NCI-H2227 (cell line): ENCODE measurements at regions not wholly inside any gene's neighbourhood (a gene's known extent, or its start where the extent isn't known, plus 50 kb on each side); places are given as distances from the start of the nearest gene placed in this dataset.
"Not testable (repeated sequence)": the region's sequence is repeated elsewhere in the genome, so short reads cannot be mapped to it uniquely, and the experiment has no call there.

Experiments
- DNase-seq: peaks from one replicate; lab custom pipeline; 2025; ENCODE audit not compliant: unreplicated experiment; lab: John Stamatoyannopoulos, UW

- no peak for DNase-seq
These were observed 250.5 kb upstream of the IGFBP7 start for GRCh38 chr4:57360681-57361080.

DNA sequence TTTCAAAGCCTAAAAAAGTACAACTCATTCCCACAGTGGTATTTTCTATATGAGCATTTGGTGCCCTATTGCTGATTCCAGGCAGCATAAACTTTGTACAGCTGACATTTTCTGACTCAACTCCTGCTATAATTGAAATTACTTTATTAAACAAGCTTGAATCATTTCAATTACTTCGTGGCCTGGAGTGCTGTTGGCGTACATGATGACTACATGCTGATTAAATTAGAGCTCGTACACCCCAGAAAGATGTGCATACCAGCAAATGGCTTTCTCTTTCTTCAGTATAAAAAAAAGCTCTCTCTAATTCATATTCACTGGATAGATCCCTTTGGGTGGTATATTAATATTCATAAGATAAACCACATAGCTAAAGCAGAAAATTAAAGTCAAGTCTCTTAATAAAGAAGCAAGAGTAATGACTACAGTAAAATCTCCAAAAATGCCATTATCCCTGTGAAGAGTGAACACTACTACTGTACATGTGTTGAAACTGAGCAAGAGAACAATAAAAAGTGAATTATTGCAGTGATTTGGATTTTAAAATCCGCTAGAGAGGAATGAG is 245.0 kb upstream of the IGFBP7 start:
- DNase-seq = no peak

DNA sequence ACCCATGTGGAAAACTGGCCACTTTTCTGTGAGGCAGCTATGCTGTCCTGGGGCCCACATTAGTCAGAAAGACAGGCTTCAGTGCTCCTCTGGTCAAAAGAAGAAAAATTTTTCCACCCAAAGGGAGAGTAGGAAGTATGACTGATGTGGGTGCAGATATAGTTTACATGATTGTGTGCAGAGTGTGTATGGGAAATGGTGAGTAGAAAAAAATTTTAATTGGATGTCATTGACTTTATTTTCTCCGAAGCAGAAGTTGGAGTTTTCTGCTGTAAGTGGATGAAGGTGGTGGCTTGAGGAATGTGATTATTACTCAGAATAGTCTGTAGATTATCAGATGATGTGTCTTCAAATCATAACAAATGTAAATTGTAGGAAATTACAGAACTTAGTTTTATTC is 241.5 kb upstream of the IGFBP7 start:
- no peak for DNase-seq

GRCh38 chr4:57344296-57344695 is 234.1 kb upstream of the IGFBP7 start:
- no peak for DNase-seq

GRCh38 chr4:57342411-57342810 is 232.2 kb upstream of the IGFBP7 start:
- no peak for DNase-seq

- not testable (repeated sequence) for DNase-seq
These were observed 228.7 kb upstream of the IGFBP7 start for GRCh38 chr4:57338861-57339260.

DNA sequence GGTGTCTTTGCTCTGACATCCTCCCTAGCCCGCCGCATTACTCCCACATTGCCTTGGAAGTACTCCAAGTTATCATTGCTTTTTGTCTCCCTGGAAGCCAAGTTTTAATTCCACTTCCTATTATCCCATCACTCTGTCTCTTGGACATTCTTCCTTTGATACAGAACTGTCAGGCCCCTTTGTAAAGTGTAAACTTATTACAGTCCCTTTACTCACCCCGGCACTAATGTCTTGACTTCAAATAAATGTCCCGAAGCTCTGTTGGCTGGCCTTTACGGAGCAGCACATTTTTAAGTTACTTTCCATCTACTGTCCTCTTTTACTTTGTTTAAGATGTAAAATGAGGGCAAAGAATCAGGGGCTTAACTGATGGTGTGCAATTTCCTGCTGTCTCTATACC is 223.5 kb upstream of the IGFBP7 start:
- DNase-seq = no peak

- DNase-seq = no peak
These were observed 221.8 kb upstream of the IGFBP7 start for GRCh38 chr4:57331959-57332358.

GRCh38 chr4:57329279-57329678 is 219.1 kb upstream of the IGFBP7 start:
- no peak for DNase-seq

DNA sequence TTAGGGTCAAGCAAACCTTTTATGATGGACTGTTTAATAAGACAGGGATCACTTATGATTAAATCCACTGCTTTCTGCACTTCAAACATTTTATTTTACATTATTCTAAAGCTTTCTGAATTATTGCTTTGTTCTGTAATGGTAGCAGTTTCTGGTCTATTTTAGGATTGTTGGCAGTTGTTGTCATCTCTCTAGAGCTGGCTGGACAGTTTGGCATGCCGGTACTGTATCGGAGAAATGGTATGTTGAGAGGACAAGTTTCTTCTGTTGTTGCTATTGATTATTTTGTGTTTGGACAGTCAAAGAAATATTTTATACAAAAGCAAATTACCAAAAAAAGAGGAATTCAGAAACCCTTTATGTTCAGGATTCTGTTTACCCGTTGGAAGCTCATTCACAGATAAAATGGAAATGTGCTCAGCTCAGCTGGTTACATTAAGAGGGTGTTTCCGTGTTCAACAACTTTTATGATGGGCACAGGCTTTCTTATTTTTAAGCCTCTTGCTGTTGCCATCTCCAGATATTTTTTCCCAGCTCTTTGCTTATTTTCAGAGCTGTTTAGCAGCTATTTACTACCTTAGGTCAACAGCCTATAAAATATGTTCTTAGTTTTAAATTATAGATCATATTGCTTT is 214.6 kb upstream of the IGFBP7 start:
- no peak for DNase-seq

DNA sequence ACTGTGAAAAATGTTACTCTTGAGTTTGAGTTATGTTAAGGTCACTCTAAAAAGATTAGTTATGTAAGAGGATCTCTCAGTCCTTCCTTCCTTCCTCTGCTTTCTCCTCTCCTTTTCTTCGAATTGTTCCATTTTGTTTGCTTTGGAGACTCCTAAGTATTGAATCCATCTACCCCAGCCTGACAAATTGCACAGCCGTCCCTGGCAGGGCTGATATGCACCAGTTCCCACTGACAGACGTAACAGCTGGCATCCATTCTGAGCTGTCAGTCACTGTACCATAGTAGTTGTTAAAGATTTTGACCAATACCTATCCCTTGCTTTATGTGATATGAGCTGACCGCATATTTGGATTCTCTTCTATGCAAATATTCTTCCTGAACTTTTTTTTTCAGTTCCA is 210.7 kb upstream of the IGFBP7 start:
- DNase-seq = no peak

GRCh38 chr4:57320217-57320616 is 210.0 kb upstream of the IGFBP7 start:
- DNase-seq = no peak

- no peak for DNase-seq
These were observed 208.5 kb upstream of the IGFBP7 start for GRCh38 chr4:57318703-57319102.

DNA sequence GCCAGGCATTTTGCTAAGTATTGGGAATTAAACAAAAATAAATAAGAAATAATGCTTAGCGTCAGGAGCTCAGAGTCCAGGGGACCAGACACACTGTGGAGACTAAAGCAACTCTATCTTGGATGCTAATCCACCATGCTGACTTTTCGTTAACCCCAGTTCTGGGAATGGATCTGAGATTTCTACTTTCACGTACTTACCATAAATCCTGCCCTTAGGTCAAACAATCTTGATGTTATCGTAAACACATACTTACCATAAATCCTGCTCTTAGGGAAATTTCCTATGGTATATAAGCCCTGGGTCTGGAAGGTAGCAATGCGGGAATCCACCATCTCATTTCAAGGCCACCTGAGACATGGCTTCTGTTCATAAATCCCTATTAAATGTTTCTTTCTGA is 204.5 kb upstream of the IGFBP7 start:
- DNase-seq = no peak

DNA sequence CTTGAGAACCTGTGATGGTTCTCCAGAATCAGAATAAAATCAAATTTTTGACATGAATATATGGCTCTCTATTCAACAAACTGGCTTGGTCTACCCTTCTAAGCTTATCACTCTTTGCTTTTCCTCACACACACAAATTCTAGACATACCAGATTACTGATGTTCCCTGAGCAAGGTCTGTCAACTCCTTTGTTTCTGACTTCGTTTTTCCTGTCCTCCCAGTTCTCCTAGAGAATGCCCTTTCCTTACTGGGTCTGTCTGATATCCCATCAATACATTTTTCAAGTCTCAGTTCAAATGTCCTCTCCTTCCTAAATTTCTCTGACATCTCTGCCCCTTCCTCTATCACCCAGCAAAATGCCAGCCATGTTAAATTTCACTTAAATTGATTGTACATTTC is 202.1 kb upstream of the IGFBP7 start:
- no peak for DNase-seq

- DNase-seq = no peak
These were observed 199.5 kb upstream of the IGFBP7 start for GRCh38 chr4:57309658-57310057.

DNA sequence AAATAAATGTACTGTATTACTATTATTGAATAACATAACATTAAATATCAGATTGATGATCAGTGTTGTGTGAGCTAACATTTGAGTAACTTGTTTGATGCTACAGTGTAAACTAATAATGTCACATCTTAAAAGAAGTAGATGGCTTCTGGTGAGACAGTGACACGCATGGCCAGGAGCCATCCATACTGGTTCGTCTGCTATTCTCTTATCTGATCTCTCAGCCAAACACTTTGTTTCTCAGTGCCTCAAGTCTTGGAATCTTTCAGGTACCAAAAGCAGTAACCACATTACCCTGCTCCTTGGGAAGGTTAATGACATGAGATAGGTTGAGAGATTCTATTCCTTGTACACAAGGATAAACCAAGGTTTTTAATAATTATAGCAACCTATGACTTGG is 198.1 kb upstream of the IGFBP7 start:
- no peak for DNase-seq

DNA sequence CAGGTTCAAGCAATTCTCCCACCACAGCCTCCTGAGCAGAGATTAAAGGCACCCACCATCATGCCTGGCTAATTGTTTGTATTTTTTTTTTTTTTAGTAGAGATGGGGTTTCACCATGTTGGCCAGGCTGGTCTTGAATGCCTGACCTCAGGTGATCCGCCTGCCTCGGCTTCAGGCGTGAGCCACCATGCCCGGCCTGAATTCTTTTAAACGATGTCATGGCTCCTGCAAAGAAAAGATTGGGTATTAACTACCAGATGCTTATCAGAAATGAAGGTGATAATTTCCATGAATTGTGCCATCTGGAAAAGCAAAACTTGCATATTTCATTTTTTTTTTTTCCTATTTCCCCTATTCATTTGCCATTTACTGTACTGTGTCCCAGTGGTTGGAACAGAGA is 195.7 kb upstream of the IGFBP7 start:
- no peak for DNase-seq

GRCh38 chr4:57303012-57303751 is 193.0 kb upstream of the IGFBP7 start:
- DNase-seq = no peak

DNA sequence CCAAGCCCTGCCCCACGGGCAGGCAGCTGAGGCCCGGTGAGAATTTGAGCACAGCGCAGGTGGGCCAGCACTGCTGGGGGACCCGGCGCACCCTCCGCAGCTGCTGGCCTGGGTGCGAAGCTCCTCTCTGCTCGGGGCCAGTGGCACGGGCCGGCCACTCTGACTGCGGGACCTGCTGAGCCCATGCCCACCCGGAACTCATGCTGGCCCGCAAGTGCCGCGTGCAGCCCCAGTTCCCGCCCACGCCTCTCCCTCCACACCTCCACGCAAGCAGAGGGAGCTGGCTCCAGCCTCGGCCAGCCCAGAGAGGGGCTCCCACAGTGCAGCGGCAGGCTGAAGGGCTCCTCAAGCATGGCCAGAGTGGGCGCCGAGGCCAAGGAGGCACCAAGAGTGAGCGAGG is 190.1 kb upstream of the IGFBP7 start:
- not testable (repeated sequence) for DNase-seq

DNA sequence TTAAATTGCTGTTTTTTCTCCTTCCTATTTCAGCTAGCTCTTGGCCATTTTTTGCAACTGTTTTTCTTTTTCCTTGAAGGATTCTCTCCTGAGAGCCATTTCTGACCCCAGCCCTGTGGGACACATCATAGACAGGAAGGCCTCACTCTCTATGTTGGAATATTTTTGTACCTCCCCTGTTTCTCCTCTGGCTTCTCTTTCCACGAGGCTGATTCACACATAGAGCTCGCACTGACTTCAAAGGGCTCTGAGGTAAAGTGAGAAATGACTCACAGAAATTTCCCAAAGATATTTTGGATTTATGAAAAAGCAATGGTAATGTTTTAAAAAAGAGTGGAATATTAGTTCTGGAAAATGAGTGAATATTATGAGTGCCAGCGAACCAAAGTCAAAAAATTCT is 181.7 kb upstream of the IGFBP7 start:
- no peak for DNase-seq
